ENCODE measurements at regions not wholly inside any gene's neighbourhood (a gene's known extent, or its start where the extent isn't known, plus 50 kb on each side); places are given as distances from the start of the nearest gene placed in this dataset.

DNA sequence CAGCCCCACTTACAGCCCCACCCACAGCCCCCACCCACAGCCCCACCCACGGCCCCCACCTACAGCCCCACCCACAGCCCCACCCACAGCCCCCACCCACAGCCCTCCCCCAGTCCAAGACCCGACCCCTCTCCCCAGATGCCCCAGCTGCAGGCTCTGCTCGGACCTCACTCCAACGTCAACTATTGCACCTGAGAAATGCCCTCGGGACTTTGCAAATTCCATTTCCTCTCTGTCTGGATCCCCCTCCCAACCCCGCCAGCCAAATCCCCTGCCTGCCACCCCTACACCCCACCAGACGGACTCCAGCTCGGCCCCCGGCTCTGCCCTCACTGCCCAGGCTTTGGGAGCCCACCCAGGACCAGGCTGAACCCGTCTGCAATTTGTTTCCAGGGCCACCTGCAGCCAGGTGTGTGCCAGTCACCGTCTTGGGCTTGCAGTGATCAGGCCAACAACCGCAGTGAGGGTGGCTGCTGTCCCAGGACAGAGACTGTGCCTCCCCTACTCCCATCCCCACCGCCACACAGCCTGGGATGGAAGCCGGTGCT lies 662.8 kb downstream of the BRD1 start:
- TF ChIP-seq, protein P1, sequence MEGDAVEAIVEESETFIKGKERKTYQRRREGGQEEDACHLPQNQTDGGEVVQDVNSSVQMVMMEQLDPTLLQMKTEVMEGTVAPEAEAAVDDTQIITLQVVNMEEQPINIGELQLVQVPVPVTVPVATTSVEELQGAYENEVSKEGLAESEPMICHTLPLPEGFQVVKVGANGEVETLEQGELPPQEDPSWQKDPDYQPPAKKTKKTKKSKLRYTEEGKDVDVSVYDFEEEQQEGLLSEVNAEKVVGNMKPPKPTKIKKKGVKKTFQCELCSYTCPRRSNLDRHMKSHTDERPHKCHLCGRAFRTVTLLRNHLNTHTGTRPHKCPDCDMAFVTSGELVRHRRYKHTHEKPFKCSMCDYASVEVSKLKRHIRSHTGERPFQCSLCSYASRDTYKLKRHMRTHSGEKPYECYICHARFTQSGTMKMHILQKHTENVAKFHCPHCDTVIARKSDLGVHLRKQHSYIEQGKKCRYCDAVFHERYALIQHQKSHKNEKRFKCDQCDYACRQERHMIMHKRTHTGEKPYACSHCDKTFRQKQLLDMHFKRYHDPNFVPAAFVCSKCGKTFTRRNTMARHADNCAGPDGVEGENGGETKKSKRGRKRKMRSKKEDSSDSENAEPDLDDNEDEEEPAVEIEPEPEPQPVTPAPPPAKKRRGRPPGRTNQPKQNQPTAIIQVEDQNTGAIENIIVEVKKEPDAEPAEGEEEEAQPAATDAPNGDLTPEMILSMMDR (IDR thresholded peaks at IDR 0.05; ENCODE audit: low read length) = no peak
- no peak for TF ChIP-seq EZH2 (optimal IDR thresholded peaks at IDR 0.05; ENCODE audit: low read depth, low read length)
- TF ChIP-seq EZH2phosphoT487 (IDR thresholded peaks at IDR 0.05; ENCODE audit: low read length) = no peak

Measured in MM.1S (cell line).